HepG2 (cell line): ENCODE measurements at regions not wholly inside any gene's neighbourhood (a gene's known extent, or its start where the extent isn't known, plus 50 kb on each side); places are given as distances from the start of the nearest gene placed in this dataset.
A peak's percentile ranks its signal among the peaks of the same experiment; 100 is the strongest.
"Not testable (repeated sequence)": the region's sequence is repeated elsewhere in the genome, so short reads cannot be mapped to it uniquely, and the experiment has no call there.

ENCODE experiments used
- ATAC-seq: fragments of 200-7000 bp; cut with Tn5 transposase; 3 replicates; pipeline ENCODE4 v1.9.1; 2020; ENCODE audit warnings: mild to moderate bottlenecking, moderate library complexity
- BruUV-seq: library from RNA; stranded (reverse); fragments of 400-500 nt; replicated peaks from 2 replicates; lab custom pipeline; 2021; lab: Mats Ljungman, UMichigan
- CTCF ChIA-PET: fragments of 300-600 bp; formaldehyde crosslinking; extraction: SDS; loops from one replicate; lab custom pipeline; 2021; ENCODE audit warnings: low total read pairs, inconsistent platforms, low intra/inter-chr PET ratio; lab: Yijun Ruan, JAX
- POLR2A ChIA-PET: fragments of 350-600 bp; sonication (Branson Sonifier 250); formaldehyde crosslinking; loops from one replicate; lab custom pipeline; 2020; ENCODE audit warnings: antibody characterized with exemption, inconsistent platforms; lab: Yijun Ruan, JAX
- DNase-seq: peaks from one replicate; pipeline ENCODE4 v3.0.0-alpha.2; 2015; ENCODE audit warnings: low spot score
- FAIRE-seq: peaks from 3 replicates; lab custom pipeline; 2011; peaks lifted over from hg19 to GRCh38; lab: Jason Lieb, UNC
- H2AFZ ChIP-seq: one replicate; pipeline ENCODE4 v1.6.1; 2011; ENCODE audit warnings: low read length, inconsistent platforms
- H3K27ac ChIP-seq: fragments of 300-600 bp; 3 replicates; pipeline ENCODE4 v1.8.0; 2011; ENCODE audit warnings: mixed run types, mild to moderate bottlenecking, mixed read lengths, low read length, inconsistent platforms; ENCODE audit not compliant: insufficient read depth; ENCODE audit errors: extremely low read length
- H3K27me3 ChIP-seq, 2 experiments: fragments of 200-600 bp in 1 of 2; 2 replicates in 1 of 2; 3 replicates in 1 of 2; pipeline versions ENCODE4 v1.6.0 to v1.8.0; 2011; ENCODE audit warnings: low read length in 2 of 2, mild to moderate bottlenecking in 2 of 2, moderate library complexity in 2 of 2, inconsistent platforms in 1 of 2; ENCODE audit not compliant: insufficient read depth in 2 of 2, control insufficient read depth in 1 of 2
- H3K36me3 ChIP-seq, 2 experiments: fragments of 200-600 bp in 1 of 2; replicated peaks in 1 of 2; 2 replicates in 1 of 2; 3 replicates in 1 of 2; pipeline versions ENCODE4 v1.5.1 to v1.8.0; 2011; ENCODE audit warnings: low read length in 2 of 2, inconsistent platforms in 1 of 2; ENCODE audit not compliant: insufficient read depth in 2 of 2, control insufficient read depth in 1 of 2
- H3K4me1 ChIP-seq: 2 replicates; pipeline ENCODE4 v1.5.1; 2012; ENCODE audit warnings: low read length, inconsistent platforms; ENCODE audit not compliant: insufficient read depth
- H3K4me2 ChIP-seq: 2 replicates; pipeline ENCODE4 v1.6.0; 2011; ENCODE audit warnings: low read depth, low read length, inconsistent platforms
- H3K4me3 ChIP-seq, 3 experiments: fragments of 200-600 bp in 1 of 3; sonication (generic), shearing (Covaris generic) in 1 of 3; replicated peaks in 1 of 3; 2 replicates each; pipeline ENCODE4 v1.5.1; 2011 to 2016; ENCODE audit warnings: low read length in 3 of 3, inconsistent platforms in 2 of 3, low read depth in 2 of 3, mild to moderate bottlenecking in 2 of 3, control low read depth in 1 of 3, mixed read lengths in 1 of 3; ENCODE audit not compliant: insufficient read depth in 1 of 3
- H3K79me2 ChIP-seq: one replicate; pipeline ENCODE4 v1.6.1; 2011; ENCODE audit warnings: low read length, inconsistent platforms; ENCODE audit not compliant: insufficient read depth
- H3K9ac ChIP-seq: 2 replicates; pipeline ENCODE4 v1.6.0; 2011; ENCODE audit warnings: mild to moderate bottlenecking, low read depth, low read length, inconsistent platforms; ENCODE audit not compliant: insufficient read depth
- H3K9me3 ChIP-seq: 2 replicates; pipeline ENCODE4 v1.5.1; 2012; ENCODE audit warnings: mild to moderate bottlenecking, low read length
- H4K20me1 ChIP-seq: 2 replicates; pipeline ENCODE4 v1.6.0; 2011; ENCODE audit warnings: inconsistent platforms, mild to moderate bottlenecking, low read length, moderate library complexity; ENCODE audit not compliant: insufficient read depth
- CTCF ChIP-seq: sonication (generic); formaldehyde crosslinking; IDR thresholded peaks from 2 replicates; pipeline ENCODE4 v1.5.0; 2020; ENCODE audit warnings: mild to moderate bottlenecking, missing genetic modification reagents, moderate library complexity
- NCOA2 ChIP-seq: sonication (generic); formaldehyde crosslinking; IDR thresholded peaks from 2 replicates; pipeline ENCODE4 v1.8.0; 2022; ENCODE audit warnings: inconsistent platforms
- NFYB ChIP-seq: sonication (generic); formaldehyde crosslinking; IDR thresholded peaks from 2 replicates; pipeline ENCODE4 v1.4.0; 2020; ENCODE audit warnings: missing genetic modification reagents
- RAD21 ChIP-seq: fragments of 450-650 bp; formaldehyde crosslinking; IDR thresholded peaks from 2 replicates; pipeline ENCODE4 v1.5.0; 2020; ENCODE audit warnings: mild to moderate bottlenecking
- SMC3 ChIP-seq: IDR thresholded peaks from 2 replicates; pipeline ENCODE4 v1.6.1; 2011; ENCODE audit warnings: low read length, improper control_type of control experiment
- SP5 ChIP-seq: IDR thresholded peaks from 2 replicates; pipeline ENCODE4 v1.6.1; 2016; ENCODE audit warnings: low read depth, borderline replicate concordance
- STAG1 ChIP-seq: sonication (generic); formaldehyde crosslinking; IDR thresholded peaks from 2 replicates; pipeline ENCODE4 v1.4.0; 2020; ENCODE audit warnings: missing genetic modification reagents
- WGBS: methylation state at CpG from one replicate; pipeline ENCODE4 v1.1.6; 2017; ENCODE audit warnings: low lambda C conversion rate; 5-methylcytosine and 5-hydroxymethylcytosine counted together
- in situ Hi-C: cut with HindIII; loops from 2 replicates; pipeline ENCODE4 v1.10.0; 2017; ENCODE audit warnings: low pct_unique_long_range_greater_than_20kb; ENCODE audit not compliant: extremely low pct_ligation_motif_present
- intact Hi-C: fragments of 100-400 bp; cut with micrococcal nuclease; formaldehyde crosslinking; loops from one replicate; pipeline ENCODE4 v1.10.0; 2022; ENCODE audit not compliant: unreplicated experiment
- TF ChIP-seq, protein P1 (sequence below): fragments of 450-650 bp; IDR thresholded peaks from 2 replicates; pipeline ENCODE4 v1.6.1; 2016

DNA sequence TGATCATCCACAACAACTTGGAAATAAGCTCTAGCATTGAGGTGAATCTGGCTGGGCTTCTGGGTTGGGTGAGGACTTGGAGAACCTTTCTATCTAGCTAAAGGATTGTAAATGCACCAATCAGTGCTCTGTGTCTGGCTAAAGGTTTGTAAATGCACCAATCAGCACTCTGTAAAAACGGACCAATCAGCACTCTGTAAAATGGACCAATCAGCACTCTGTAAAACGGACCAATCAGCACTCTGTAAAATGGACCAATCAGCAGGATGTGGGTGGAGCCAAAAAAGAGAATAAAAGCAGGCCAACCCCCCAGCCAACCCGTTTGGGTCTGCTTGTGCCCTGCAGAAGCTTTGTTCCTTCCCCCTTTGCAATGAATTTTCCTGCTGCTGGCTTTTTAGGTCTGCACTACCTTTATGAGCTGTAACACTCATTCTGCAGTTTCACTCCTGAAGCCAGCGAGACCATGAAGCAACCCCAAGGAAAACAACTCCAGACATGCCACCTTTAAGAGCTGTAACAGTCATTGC, 135.2 kb upstream of the PDE1C start:
- H2AFZ ChIP-seq, DNase-seq, H3K4me2 ChIP-seq, H3K4me3 ChIP-seq, H3K36me3 ChIP-seq, FAIRE-seq, BruUV-seq, H4K20me1 ChIP-seq, H3K9me3 ChIP-seq, H3K4me1 ChIP-seq, ATAC-seq, H3K27ac ChIP-seq, H3K9ac ChIP-seq, intact Hi-C loops, H3K27me3 ChIP-seq, POLR2A ChIA-PET, H3K79me2 ChIP-seq: not testable (repeated sequence)
- 0 out of 2 replicates have a peak, but pooled peaks have one; percentile 21 for TF ChIP-seq NFYB (CRISPR knock-in tag)
- CTCF ChIA-PET, result interaction anchor here (1.0 to 1.9 kb wide), 2 partner anchors 423 to 461 kb away, joined by 5 to 18 read pairs; no protein-coding TSS in a partner anchor
- in situ Hi-C loops, result loop anchor here (5.0 kb wide), 1 partner anchor 463 kb away; no protein-coding TSS in a partner anchor
- WGBS, result 2% methylated on average over 3 of the region's 4 CpGs

GRCh38 chr7:32204361-32205018, 134.3 kb upstream of the PDE1C start:
- FAIRE-seq, result peak; percentile 74
- in situ Hi-C loops, result loop anchor here (5.0 kb wide), 1 partner anchor 462 kb away; no protein-coding TSS in a partner anchor
- TF ChIP-seq STAG1 (CRISPR knock-in tag) (peak; percentile 89), RAD21 (peak; percentile 76), SMC3 (peak; percentile 85), NCOA2 (CRISPR knock-in tag) (no peak), CTCF (CRISPR knock-in tag) (peak; percentile 77), SP5 (CRISPR knock-in tag) (no peak)
- TF ChIP-seq, protein P1, sequence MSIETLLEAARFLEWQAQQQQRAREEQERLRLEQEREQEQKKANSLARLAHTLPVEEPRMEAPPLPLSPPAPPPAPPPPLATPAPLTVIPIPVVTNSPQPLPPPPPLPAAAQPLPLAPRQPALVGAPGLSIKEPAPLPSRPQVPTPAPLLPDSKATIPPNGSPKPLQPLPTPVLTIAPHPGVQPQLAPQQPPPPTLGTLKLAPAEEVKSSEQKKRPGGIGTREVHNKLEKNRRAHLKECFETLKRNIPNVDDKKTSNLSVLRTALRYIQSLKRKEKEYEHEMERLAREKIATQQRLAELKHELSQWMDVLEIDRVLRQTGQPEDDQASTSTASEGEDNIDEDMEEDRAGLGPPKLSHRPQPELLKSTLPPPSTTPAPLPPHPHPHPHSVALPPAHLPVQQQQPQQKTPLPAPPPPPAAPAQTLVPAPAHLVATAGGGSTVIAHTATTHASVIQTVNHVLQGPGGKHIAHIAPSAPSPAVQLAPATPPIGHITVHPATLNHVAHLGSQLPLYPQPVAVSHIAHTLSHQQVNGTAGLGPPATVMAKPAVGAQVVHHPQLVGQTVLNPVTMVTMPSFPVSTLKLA, result peak; percentile 95
- TF ChIP-seq, all 625 proteins: peak for 5
- Histone ChIP-seq H3K4me1 (no peaks in the 10 kb centered on the region), H3K9me3 (no peaks in the 10 kb centered on the region), H4K20me1 (no peaks in the 10 kb centered on the region), H3K4me2 (no peak overlapping the region), H3K36me3 (no peaks in the 10 kb centered on the region), H2AFZ (no peak overlapping the region), H3K9ac (no peak overlapping the region), H3K79me2 (no peaks in the 10 kb centered on the region), H3K4me3 (no peak overlapping the region), H3K27ac (no peak overlapping the region), H3K27me3 (peaks cover 0 to 7% of the 10 kb centered on the region in 2 experiments; a peak in 1 of 5 replicates)
- intact Hi-C loops, result loop anchor here (1.0 kb wide), 3 partner anchors 390 to 460 kb away; no protein-coding TSS in a partner anchor
- ChIA-PET CTCF (interaction anchor here (1.0 to 1.9 kb wide), 2 partner anchors 422 to 460 kb away, joined by 5 to 18 read pairs; no protein-coding TSS in a partner anchor), POLR2A (no interaction called here)
- ATAC-seq, result peak; percentile 96
- DNase-seq, result peak; percentile 65
- BruUV-seq, result no TSS peak
- 19% methylated on average over 9 of the region's 9 CpGs for WGBS
